Retinal pigment epithelial cell (primary cell): ENCODE measurements at regions not wholly inside any gene's neighbourhood (a gene's known extent, or its start where the extent isn't known, plus 50 kb on each side); places are given as distances from the start of the nearest gene placed in this dataset.
A peak's percentile ranks its signal among the peaks of the same experiment; 100 is the strongest.

Source experiments
- DNase-seq: peaks from one replicate; pipeline ENCODE4 v3.0.0-alpha.2; 2010; ENCODE audit warnings: low read depth
- H3K4me3 ChIP-seq: 2 replicates; pipeline ENCODE4 v1.5.1; 2011; ENCODE audit warnings: mild to moderate bottlenecking, low read length, control low read depth, moderate library complexity
- TF ChIP-seq, protein P1 (sequence below): conservative IDR thresholded peaks from 2 replicates; pipeline ENCODE4 v1.5.1; 2011; ENCODE audit warnings: low read depth, low read length, control low read depth, inconsistent platforms

- TF ChIP-seq, protein P1, sequence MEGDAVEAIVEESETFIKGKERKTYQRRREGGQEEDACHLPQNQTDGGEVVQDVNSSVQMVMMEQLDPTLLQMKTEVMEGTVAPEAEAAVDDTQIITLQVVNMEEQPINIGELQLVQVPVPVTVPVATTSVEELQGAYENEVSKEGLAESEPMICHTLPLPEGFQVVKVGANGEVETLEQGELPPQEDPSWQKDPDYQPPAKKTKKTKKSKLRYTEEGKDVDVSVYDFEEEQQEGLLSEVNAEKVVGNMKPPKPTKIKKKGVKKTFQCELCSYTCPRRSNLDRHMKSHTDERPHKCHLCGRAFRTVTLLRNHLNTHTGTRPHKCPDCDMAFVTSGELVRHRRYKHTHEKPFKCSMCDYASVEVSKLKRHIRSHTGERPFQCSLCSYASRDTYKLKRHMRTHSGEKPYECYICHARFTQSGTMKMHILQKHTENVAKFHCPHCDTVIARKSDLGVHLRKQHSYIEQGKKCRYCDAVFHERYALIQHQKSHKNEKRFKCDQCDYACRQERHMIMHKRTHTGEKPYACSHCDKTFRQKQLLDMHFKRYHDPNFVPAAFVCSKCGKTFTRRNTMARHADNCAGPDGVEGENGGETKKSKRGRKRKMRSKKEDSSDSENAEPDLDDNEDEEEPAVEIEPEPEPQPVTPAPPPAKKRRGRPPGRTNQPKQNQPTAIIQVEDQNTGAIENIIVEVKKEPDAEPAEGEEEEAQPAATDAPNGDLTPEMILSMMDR, result no peak
- H3K4me3 ChIP-seq, result no peak overlapping the region
- peak; percentile 82 for DNase-seq
Measured at GRCh38 chr6:130761286-130761685, 65.9 kb upstream of the SMLR1 start.

DNA sequence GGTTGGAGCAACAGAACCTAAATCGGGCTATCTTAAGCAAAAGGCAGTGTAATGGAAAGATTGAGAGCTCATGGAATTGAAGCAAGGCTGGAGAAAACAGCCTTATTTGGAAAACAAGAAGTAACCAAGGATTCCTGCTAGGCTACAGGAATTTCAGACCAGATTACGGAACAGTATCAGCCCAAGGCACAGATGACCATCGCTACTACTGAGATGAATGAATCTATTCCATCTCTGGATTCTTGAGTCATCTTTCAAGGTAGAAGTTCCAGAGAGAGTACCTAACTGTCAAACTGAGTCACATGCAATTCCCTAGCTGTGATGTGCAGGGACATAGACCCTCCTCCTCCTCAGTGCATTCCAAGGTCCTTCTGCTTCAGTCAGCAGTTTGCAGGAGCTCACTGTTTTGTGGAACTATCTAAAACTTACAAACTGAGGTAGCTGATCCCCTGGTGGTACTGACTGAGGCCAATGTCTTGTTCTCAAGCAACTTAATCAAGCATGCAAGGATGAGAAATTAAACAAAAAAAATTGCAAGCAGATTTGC lies 62.0 kb upstream of the SMLR1 start:
- no peak for DNase-seq
- no peak overlapping the region for H3K4me3 ChIP-seq
- TF ChIP-seq, protein P1, result no peak

- H3K4me3 ChIP-seq, result no peak overlapping the region
- DNase-seq, result no peak
- TF ChIP-seq, protein P1, result no peak
Measured at GRCh38 chr6:130766239-130767144, 60.7 kb upstream of the SMLR1 start.

GRCh38 chr6:130769861-130770260 lies 57.3 kb upstream of the SMLR1 start:
- no peak for DNase-seq
- no peak overlapping the region for H3K4me3 ChIP-seq
- TF ChIP-seq, protein P1, result no peak

- no peak overlapping the region for H3K4me3 ChIP-seq
- DNase-seq, result no peak
- TF ChIP-seq, protein P1, result no peak
Measured at GRCh38 chr6:130771741-130772140, 55.5 kb upstream of the SMLR1 start.

- TF ChIP-seq, protein P1, result no peak
- DNase-seq, result no peak
- H3K4me3 ChIP-seq, result no peak overlapping the region
Measured at GRCh38 chr6:130773860-130774259, 53.3 kb upstream of the SMLR1 start.
